HG02973 (cell line): ENCODE measurements at regions not wholly inside any gene's neighbourhood (a gene's known extent, or its start where the extent isn't known, plus 50 kb on each side); places are given as distances from the start of the nearest gene placed in this dataset.
"Not testable (repeated sequence)": the region's sequence is repeated elsewhere in the genome, so short reads cannot be mapped to it uniquely, and the experiment has no call there.

Source experiments
- ATAC-seq: cut with Tn5 transposase; IDR thresholded peaks from one replicate; pipeline ENCODE4 v1.9.1; 2021; ENCODE audit warnings: moderate library complexity; ENCODE audit not compliant: unreplicated experiment

DNA sequence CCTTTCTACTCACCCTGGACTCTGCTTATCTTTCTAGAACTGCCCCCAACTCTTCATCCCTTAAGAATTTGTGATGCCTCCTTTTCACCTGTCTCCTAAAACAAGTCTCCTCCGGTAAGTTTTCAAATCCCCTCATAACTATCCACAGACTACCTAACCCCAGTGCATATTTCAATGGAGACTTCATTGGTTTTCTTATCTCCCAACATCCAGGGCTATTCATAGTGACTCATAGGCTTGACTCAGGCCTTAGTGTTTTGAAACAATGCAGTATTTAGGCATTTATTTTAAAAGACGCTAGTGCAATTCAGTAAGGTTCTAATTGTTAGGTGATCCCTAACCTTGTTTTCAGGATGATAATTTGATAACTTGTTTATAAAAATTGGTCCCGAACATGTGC lies 399.2 kb downstream of the CPS1 start:
- no peak for ATAC-seq

GRCh38 chr2:210956101-210956500 lies 399.7 kb downstream of the CPS1 start:
- ATAC-seq, result no peak

DNA sequence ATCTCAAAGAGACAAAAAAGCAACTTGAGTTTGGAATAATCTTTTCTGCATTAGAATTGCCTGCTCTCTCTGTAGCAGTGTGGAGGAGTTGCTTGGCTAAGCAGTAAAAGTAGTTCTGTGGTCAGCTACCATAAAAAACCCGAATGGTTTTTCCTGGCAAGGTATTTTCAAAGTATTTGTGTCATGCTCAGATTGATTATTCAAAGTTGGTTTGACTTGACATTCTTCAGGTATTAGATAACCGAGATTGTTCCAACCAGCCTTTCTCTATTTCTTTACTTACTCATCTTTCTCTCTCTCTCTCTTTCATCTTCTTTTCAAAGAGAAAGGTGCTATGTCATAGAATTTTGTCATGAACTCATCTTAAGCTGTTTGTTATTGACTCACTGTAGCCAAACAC lies 404.9 kb downstream of the CPS1 start:
- no peak for ATAC-seq

DNA sequence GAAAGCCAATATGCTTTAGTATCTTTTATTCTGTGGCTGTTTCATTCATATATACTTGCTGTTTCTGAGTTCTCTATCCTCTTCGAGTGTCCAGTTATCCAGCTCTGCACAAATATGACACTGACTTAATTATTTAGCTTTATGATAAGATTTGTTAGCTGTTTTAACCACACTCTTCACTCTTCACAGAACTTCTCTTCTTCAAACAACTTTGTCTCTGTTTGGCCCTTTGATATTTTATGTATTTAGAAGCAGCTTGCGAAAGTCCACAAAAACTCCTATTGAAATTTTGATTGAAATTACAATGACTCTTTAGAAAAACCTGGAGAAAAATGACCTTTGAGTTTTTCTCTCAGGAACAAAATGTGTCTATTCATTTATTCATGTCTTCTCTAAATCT lies 407.0 kb downstream of the CPS1 start:
- no peak for ATAC-seq

DNA sequence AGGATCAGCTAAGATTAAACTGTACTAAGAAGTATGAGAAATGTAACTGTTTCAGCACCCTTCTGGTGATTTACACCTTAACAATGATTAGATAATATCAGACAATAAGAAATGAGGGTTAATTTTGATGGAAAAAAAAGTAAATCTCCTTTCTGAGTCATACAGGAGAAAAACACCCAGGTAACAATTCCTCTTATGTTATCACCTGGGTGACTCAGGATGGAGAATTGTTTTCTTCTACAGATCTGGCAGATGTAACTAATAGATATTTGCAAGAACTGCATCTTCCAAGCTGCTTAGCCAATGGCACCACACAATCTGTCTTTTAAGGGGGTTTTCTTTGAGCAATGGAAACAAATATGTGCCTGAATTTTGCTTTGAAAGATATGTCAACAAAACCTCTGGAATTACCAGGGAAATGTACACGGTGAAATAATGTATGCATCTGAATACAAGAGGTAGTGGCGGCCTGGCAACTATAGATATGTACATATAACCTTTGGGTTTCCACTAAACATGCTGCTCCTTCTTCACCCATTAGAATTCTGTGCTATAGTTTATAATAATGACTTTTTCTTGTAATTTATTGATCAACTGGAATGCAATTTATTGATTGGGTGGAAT lies 407.9 kb downstream of the CPS1 start:
- no peak for ATAC-seq

GRCh38 chr2:210965472-210965871 lies 409.1 kb downstream of the CPS1 start:
- no peak for ATAC-seq

DNA sequence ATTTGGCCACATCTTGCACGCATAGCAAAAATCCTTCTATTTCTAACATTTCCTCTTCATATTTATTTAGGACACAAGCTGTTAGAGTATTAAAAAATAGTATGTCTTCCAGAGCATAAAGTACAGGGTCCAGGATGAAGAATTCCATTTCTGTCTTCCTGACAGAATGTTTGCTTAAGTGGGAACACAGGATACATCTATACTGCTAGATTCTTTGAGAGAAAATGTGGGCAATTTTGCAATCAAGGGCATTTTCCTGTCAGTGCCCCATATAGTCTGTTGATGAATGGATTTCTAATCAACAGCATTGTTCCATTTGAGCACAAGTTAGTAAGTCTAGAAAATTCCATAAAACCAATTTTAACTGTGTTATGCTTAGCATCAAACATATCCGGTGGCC lies 409.9 kb downstream of the CPS1 start:
- no peak for ATAC-seq

DNA sequence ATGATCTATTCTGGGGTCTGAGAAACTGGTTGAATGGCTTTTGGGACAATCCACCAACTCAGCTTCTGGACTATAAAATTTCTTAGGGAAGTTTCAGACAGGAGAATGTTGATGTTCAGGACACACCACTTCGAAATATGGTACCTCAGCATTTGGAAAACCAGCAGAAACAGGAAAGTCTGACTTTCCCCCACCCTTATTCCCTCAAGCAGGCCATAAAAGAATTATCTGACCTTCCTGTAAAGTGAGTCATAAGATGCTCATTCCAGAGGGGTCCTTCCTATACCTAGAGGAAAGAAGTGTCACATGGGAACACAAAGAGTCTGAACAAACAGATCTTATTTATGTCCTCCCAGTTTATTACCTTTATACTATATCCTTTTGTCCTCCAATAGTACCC lies 415.0 kb downstream of the CPS1 start:
- no peak for ATAC-seq

- not testable (repeated sequence) for ATAC-seq
Measured at GRCh38 chr2:210986806-210987205, 430.4 kb downstream of the CPS1 start.

DNA sequence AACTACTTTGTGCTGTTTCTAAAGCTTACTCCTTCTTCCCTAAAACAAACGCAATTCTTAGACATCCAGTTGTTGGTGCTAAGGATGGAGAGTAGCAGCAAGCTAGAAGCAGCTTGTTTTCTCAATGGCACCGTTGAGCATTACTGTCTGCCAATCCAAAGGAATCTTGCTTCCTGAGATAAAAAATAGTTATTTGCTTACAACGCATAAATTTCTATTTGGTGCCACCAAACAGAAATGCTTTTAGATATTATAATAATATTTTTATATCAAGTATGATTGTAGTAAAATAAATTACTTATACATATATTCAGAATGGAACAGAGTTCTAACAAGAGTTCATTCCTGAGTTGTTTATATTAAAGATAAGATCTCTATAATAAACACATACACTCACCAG lies 434.7 kb downstream of the CPS1 start:
- ATAC-seq, result no peak

DNA sequence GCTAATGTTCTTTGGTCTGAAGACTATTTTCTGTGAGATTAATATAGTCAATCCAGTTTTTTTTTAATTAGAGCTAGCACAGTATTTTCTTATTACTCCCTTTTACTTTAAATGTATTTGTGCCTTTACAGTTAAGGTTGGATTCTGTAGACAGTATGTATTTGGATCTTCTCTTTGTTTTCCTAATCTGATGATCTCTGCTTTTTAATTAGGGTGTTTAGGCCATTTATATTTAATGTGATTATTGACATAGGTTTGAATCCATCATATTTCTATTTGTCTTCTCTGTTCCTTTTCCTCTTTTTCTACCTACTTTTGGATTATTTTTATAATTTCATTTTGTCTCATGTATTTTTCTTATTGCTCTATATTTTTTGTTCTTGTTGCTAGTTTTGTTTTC lies 437.7 kb downstream of the CPS1 start:
- ATAC-seq, result no peak

DNA sequence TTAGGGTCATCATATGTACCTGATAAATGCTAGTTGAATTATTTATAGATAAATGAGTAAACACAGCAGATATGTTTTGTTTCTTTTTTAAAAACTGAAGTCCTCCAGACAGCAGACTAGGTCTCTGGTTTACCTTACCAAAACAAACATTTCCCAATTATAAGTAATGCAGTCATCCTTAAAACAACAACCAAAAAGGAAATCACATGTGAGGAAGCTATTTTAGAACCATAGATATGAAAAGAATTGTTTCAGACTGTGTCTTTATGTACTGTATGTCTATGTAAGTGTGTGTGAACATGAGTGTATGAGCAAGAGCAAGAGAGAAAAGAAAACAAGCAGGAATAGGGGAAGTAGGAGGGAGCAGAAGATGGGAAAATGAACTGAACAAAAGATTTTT lies 441.0 kb downstream of the CPS1 start:
- no peak for ATAC-seq

GRCh38 chr2:210998334-210998733 lies 441.9 kb downstream of the CPS1 start:
- ATAC-seq, result no peak

- ATAC-seq, result no peak
Measured at GRCh38 chr2:211014376-211014775, 458.0 kb downstream of the CPS1 start.

DNA sequence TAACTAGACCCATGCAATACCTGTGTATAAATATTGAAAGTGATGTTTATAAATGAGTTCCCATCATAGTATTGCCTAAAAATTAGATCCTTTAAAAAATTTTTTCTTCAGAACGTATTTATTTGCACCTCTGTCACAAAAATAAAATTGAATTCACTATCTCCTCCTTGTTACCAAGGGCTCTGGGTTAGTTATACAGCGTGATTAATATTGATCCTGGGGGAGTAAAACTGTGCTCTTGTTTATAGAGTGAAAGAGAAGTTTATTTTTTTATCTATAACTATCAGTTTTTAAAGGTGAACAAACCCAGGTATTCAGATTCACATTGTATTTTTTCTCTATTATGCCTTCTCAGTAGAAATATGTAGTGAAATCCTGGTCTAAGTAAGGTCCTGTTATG lies 458.5 kb downstream of the CPS1 start:
- no peak for ATAC-seq

DNA sequence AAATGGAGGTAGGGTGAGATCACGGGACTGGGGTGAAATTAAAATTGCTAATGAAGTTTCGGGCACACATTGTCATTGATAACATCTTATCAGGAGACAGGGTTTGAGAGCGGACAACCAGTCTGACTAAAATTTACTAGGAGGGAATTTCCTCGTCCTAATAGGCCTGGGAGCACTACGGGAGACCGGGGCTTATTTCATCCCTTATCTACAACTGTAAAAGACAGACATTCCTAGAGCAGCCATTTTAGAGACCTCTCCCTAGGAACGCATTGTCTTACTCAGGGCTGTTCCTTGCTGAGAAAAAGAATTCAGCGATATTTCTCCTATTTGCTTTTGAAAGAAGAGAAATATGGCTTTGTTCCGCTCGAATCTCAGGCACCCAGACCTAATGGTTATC lies 468.7 kb downstream of the CPS1 start:
- ATAC-seq, result not testable (repeated sequence)

DNA sequence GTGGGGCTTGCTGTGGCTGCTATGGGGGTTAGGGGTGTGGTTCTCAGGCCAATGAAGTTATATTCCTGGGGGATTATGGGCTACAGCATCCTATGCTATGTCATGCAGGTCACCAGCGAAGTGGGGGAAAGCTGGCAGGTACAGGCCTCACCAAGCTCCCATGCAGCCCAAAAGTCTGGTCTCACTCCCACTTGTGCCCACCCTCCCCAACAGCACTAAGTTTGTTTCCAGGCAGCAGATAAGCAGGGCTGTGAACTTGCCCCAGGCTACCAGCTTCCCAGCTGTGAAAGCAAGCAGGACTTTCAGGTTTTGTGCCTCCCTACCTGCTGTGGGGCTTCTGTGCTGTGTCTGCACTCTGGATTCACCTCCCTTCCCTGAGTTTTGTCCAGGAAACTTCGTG lies 469.7 kb downstream of the CPS1 start:
- ATAC-seq, result no peak

DNA sequence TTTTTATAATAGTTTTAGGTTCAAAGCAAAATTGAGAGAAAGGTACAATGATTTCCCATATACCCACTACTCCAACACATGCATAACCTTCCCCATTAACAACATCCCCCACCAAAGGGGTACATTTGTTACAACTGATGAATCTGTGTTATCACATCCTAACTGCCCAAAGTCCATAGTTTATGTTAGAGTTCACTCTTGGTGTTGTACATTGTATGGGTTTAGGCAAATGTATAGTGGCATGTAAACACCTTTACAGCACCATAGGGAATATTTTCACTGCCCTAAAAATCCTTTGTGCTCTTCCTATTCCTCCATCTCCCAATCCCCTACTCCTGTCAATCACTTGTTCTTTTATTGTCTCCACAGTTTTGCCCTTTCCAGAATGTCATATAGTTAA lies 471.6 kb downstream of the CPS1 start:
- ATAC-seq, result no peak

DNA sequence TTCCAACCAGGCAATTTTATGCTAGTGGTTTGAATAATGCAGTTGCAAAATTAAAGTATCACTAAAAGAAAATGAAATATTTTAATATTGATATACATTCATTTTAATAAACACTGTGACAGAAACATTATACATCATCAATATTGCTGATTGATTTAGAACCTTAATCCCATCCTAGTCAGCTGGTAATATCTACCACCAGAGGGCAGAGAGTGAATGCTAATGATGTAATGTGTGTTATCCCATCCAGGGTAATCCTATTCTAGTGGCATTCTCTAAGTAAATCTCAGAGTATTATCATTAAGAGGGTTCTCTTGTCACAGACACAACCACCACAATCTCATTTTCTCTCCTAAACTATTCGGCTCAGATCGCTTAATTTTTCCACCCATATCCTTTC lies 477.4 kb downstream of the CPS1 start:
- ATAC-seq, result no peak

DNA sequence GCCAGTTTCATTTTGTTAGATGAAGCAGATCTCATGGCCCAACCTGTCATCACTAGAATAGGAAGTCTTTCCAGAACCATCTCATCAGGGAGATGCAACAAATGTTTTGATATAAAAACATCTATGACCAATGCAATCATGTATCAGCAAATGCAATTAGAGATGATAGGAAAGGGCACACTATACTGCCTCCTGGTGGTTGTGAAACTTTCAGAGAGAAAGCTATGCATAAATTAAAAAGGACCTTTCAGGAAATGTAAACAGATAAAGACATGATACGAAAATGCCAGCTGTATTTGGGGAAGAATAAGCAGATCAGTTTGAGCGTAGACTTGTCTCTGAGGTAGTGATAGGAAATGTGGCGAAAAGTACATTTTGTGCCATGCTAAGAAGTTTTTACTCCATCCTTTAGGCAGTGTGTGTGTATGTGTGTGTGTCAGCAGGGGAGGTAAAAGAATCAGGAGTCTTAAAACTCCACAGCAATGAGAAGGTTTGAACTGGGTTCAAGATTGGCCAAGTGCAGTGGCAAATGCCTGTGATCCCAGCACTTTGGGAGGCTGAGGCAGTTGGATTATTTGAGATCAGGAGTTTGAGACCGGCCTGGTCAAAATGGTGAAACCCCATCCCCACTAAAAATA lies 479.3 kb downstream of the CPS1 start:
- no peak for ATAC-seq

GRCh38 chr2:211045025-211045424 lies 488.6 kb downstream of the CPS1 start:
- ATAC-seq, result no peak

DNA sequence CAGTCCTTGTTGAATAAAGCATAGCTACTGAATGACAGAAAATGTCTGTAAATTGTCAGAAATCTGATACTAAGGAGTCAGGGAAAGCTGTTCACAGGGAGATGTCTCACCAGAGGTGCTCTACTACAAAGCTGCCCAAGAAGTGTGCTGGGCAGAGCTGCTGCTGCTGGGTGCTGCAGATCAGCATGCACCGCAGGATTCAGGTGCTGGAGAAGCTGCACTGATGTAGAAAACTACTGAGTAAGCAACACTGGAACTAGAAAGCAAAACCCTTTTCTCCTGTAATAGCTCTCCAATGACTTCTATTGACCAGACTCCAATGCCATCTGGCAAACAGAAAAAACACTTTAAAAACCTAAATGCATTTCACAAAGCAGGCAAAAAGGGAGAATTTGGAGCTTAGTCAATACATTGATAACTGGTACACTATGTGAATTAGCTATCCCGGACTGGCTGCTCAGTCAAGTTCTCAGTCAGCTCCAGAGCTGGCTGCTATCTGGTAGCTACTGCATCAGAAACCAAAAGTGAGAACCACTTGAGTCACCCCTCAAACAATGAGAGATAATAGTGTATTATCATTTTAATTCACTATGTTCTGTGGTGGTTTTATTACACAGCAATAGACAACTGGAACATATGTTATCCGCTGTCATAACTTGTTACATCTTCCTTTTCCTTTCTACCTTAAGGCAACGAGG lies 493.1 kb downstream of the CPS1 start:
- no peak for ATAC-seq

DNA sequence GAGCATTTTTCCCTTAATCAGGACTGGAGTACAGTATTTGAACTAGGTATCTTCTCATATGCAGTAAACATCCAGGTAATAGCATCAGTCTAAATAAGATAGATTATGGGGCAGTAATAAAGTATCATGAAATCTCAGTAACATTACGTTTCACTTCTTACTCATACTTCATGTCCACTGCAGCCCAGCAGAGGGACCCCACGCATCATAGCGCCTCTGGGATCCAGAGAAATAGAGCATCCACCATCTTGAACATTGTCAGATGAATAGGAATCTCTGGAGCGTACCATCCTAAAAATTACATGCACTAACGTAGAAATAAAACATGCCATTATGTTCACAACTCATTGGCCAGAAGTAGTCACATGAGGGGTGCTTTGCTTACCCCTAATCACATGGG lies 499.0 kb downstream of the CPS1 start:
- ATAC-seq, result no peak
